Activated CD8-positive, alpha-beta T cell treated with anti-CD3 and anti-CD28 coated beads for 36 hours (primary cell): ENCODE measurements at regions not wholly inside any gene's neighbourhood (a gene's known extent, or its start where the extent isn't known, plus 50 kb on each side); places are given as distances from the start of the nearest gene placed in this dataset.

Experiments
- ATAC-seq: fragments of 200-7000 bp; cut with Tn5 transposase; one replicate; pipeline ENCODE4 v1.10.0; 2021; ENCODE audit warnings: mild to moderate bottlenecking, moderate library complexity
- CTCF ChIA-PET: fragments of 350-600 bp; sonication (Branson Sonifier 250); formaldehyde crosslinking; loops from one replicate; lab custom pipeline; 2021; ENCODE audit warnings: antibody characterized with exemption; lab: Charles Lee
- POLR2A ChIA-PET: fragments of 350-600 bp; sonication (Branson Sonifier 250); formaldehyde crosslinking; loops from one replicate; lab custom pipeline; 2021; ENCODE audit warnings: antibody characterized with exemption; lab: Charles Lee
- DNase-seq: peaks from one replicate; pipeline ENCODE4 v3.0.0-alpha.2; 2020
- H3K27ac Mint-ChIP-seq: one replicate; pipeline ENCODE4 v1.8.0; 2021; ENCODE audit warnings: mild to moderate bottlenecking, mixed read lengths
- H3K27me3 Mint-ChIP-seq: one replicate; pipeline ENCODE4 v1.8.0; 2021; ENCODE audit warnings: mixed read lengths
- H3K36me3 Mint-ChIP-seq: one replicate; pipeline ENCODE4 v1.8.0; 2021; ENCODE audit warnings: low read depth, mixed read lengths
- H3K4me1 Mint-ChIP-seq: one replicate; pipeline ENCODE4 v1.8.0; 2021; ENCODE audit warnings: low read depth, mixed read lengths
- H3K4me3 Mint-ChIP-seq: one replicate; pipeline ENCODE4 v1.8.0; 2021; ENCODE audit warnings: mild to moderate bottlenecking, moderate library complexity, mixed read lengths
- H3K9me3 Mint-ChIP-seq: one replicate; pipeline ENCODE4 v1.8.0; 2021; ENCODE audit warnings: mixed read lengths
- CTCF ChIP-seq: fragments of 200-600 bp; IDR thresholded peaks from one replicate; pipeline ENCODE4 v1.8.0; 2022; ENCODE audit warnings: antibody characterized with exemption, mild to moderate bottlenecking
- intact Hi-C: fragments of 100-400 bp; cut with micrococcal nuclease; formaldehyde crosslinking; loops from one replicate; pipeline ENCODE4 v1.10.0; 2022

GRCh38 chr6:95856876-95857364, 158.9 kb upstream of the FUT9 start:
- H3K4me1 Mint-ChIP-seq: no peaks in the 10 kb centered on the region
- H3K27ac Mint-ChIP-seq: no peak overlapping the region
- no peaks in the 10 kb centered on the region for H3K36me3 Mint-ChIP-seq
- ATAC-seq: no peak
- H3K9me3 Mint-ChIP-seq: peaks cover 5% of the 10 kb centered on the region
- no peak for DNase-seq
- H3K4me3 Mint-ChIP-seq: no peak overlapping the region
- ChIA-PET POLR2A (no interaction called here), CTCF (interaction anchor here (0.7 kb wide), 1 partner anchor 11 kb away, joined by 3 read pairs; no protein-coding TSS in a partner anchor)
- intact Hi-C loops: no loop called here
- TF ChIP-seq CTCF: no peak
- H3K27me3 Mint-ChIP-seq: no peaks in the 10 kb centered on the region

- no peak for DNase-seq
- POLR2A ChIA-PET: no interaction called here
- Mint-ChIP-seq H3K36me3 (no peaks in the 10 kb centered on the region), H3K27ac (no peak overlapping the region), H3K4me1 (no peaks in the 10 kb centered on the region), H3K9me3 (no peaks in the 10 kb centered on the region), H3K4me3 (no peak overlapping the region), H3K27me3 (no peaks in the 10 kb centered on the region)
- CTCF ChIA-PET: no interaction called here
- intact Hi-C loops: no loop called here
- no peak for ATAC-seq
- TF ChIP-seq CTCF: no peak
Observed at GRCh38 chr6:95865857-95866256, 149.9 kb upstream of the FUT9 start.

- TF ChIP-seq CTCF: no peak
- CTCF ChIA-PET: no interaction called here
- POLR2A ChIA-PET: no interaction called here
- intact Hi-C loops: no loop called here
- ATAC-seq (no peak), DNase-seq (peak; percentile 29)
- Mint-ChIP-seq H3K27me3 (no peaks in the 10 kb centered on the region), H3K27ac (no peak overlapping the region), H3K4me1 (no peaks in the 10 kb centered on the region), H3K4me3 (no peak overlapping the region), H3K36me3 (no peaks in the 10 kb centered on the region), H3K9me3 (no peaks in the 10 kb centered on the region)
Observed at GRCh38 chr6:95866732-95867131, 149.0 kb upstream of the FUT9 start.

GRCh38 chr6:95867205-95867604, 148.6 kb upstream of the FUT9 start:
- no peak for ATAC-seq
- CTCF ChIA-PET: interaction anchor here (0.7 to 1.2 kb wide), 2 partner anchors 9 to 10 kb away, joined by 3 read pairs; no protein-coding TSS in a partner anchor
- intact Hi-C loops: no loop called here

GRCh38 chr6:95877480-95877879, 138.3 kb upstream of the FUT9 start:
- ChIA-PET POLR2A (no interaction called here), CTCF (no interaction called here)
- Mint-ChIP-seq H3K27ac (no peak overlapping the region), H3K4me3 (no peak overlapping the region), H3K36me3 (no peaks in the 10 kb centered on the region), H3K9me3 (no peaks in the 10 kb centered on the region), H3K27me3 (no peaks in the 10 kb centered on the region), H3K4me1 (no peaks in the 10 kb centered on the region)
- no peak for DNase-seq
- TF ChIP-seq CTCF: no peak
- no peak for ATAC-seq
- intact Hi-C loops: no loop called here

More at GRCh38 chr6:95867205-95867604, 148.6 kb upstream of the FUT9 start:
- no peak overlapping the region for H3K27ac Mint-ChIP-seq
- POLR2A ChIA-PET: no interaction called here
- no peaks in the 10 kb centered on the region for H3K27me3 Mint-ChIP-seq
- no peaks in the 10 kb centered on the region for H3K4me1 Mint-ChIP-seq
- no peak for DNase-seq
- no peaks in the 10 kb centered on the region for H3K36me3 Mint-ChIP-seq
- H3K4me3 Mint-ChIP-seq: no peak overlapping the region
- TF ChIP-seq CTCF: no peak
- no peaks in the 10 kb centered on the region for H3K9me3 Mint-ChIP-seq
